ENCODE measurements at regions not wholly inside any gene's neighbourhood (a gene's known extent, or its start where the extent isn't known, plus 50 kb on each side); places are given as distances from the start of the nearest gene placed in this dataset.

GRCh38 chr5:92906798-92907376 lies 674.1 kb downstream of the NR2F1-AS1 start:
- TF ChIP-seq CTCF (IDR thresholded peaks at IDR 0.05; ENCODE audit: low read depth, low read length, poor library complexity, severe bottlenecking) (no peak), EZH2phosphoT487 (IDR thresholded peaks at IDR 0.05; ENCODE audit: borderline replicate concordance, low read length) (no peak)

Measured in DOHH2 (cell line).